ENCODE measurements at regions not wholly inside any gene's neighbourhood (a gene's known extent, or its start where the extent isn't known, plus 50 kb on each side); places are given as distances from the start of the nearest gene placed in this dataset.

DNA sequence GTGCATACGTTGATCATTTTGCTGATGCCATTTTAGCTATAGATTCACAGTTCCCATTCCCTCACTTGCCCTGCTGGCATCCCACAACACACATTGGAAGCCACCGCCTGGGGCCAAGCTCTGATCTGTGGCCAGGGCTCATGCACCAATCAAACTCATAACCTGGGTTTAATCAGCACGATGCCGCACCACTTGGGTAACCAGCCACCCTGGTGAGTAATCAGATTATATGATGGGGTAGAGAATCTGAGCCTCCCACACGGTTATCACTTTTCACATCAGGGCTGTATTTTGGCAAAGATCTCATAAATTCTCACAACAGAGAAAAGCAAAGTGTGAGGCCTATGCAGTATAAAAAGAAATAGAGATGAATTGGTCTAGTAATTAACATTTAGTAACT, 66.0 kb upstream of the TNFRSF19 start:
- TF ChIP-seq, protein P1, sequence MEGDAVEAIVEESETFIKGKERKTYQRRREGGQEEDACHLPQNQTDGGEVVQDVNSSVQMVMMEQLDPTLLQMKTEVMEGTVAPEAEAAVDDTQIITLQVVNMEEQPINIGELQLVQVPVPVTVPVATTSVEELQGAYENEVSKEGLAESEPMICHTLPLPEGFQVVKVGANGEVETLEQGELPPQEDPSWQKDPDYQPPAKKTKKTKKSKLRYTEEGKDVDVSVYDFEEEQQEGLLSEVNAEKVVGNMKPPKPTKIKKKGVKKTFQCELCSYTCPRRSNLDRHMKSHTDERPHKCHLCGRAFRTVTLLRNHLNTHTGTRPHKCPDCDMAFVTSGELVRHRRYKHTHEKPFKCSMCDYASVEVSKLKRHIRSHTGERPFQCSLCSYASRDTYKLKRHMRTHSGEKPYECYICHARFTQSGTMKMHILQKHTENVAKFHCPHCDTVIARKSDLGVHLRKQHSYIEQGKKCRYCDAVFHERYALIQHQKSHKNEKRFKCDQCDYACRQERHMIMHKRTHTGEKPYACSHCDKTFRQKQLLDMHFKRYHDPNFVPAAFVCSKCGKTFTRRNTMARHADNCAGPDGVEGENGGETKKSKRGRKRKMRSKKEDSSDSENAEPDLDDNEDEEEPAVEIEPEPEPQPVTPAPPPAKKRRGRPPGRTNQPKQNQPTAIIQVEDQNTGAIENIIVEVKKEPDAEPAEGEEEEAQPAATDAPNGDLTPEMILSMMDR (IDR thresholded peaks at IDR 0.05; ENCODE audit: insufficient read depth, low read depth, low read length), result no peak
- TF ChIP-seq EZH2 (IDR thresholded peaks at IDR 0.05; ENCODE audit: insufficient read depth, low read length), result no peak
